GM12872 (cell line): ENCODE measurements at regions not wholly inside any gene's neighbourhood (a gene's known extent, or its start where the extent isn't known, plus 50 kb on each side); places are given as distances from the start of the nearest gene placed in this dataset.

Source experiments
- TF ChIP-seq, protein P1 (sequence below): IDR thresholded peaks from 3 replicates; pipeline ENCODE4 v1.5.1; 2011; ENCODE audit warnings: low read depth, mild to moderate bottlenecking, low read length, moderate library complexity; ENCODE audit not compliant: insufficient read depth

DNA sequence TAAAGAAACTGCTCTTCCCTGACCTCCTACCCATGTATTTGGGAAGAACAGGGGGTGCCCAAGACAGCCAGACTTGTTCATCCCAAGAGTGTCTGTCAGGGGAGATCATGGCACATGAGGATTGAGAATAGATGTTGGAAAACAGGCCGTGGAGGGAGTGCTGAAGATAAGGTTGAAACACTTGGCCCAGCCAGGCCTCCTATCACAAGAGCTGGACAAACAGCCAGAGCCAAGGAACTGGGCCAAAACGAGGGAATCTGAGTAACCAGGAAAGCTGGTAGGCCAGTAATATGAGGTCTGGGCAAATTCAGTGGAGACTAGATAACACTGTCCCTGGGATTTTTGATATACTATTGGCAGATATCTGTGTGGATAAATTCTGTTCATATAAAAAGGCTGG lies 161.7 kb downstream of the TMX1 start:
- TF ChIP-seq, protein P1, sequence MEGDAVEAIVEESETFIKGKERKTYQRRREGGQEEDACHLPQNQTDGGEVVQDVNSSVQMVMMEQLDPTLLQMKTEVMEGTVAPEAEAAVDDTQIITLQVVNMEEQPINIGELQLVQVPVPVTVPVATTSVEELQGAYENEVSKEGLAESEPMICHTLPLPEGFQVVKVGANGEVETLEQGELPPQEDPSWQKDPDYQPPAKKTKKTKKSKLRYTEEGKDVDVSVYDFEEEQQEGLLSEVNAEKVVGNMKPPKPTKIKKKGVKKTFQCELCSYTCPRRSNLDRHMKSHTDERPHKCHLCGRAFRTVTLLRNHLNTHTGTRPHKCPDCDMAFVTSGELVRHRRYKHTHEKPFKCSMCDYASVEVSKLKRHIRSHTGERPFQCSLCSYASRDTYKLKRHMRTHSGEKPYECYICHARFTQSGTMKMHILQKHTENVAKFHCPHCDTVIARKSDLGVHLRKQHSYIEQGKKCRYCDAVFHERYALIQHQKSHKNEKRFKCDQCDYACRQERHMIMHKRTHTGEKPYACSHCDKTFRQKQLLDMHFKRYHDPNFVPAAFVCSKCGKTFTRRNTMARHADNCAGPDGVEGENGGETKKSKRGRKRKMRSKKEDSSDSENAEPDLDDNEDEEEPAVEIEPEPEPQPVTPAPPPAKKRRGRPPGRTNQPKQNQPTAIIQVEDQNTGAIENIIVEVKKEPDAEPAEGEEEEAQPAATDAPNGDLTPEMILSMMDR, result no peak

DNA sequence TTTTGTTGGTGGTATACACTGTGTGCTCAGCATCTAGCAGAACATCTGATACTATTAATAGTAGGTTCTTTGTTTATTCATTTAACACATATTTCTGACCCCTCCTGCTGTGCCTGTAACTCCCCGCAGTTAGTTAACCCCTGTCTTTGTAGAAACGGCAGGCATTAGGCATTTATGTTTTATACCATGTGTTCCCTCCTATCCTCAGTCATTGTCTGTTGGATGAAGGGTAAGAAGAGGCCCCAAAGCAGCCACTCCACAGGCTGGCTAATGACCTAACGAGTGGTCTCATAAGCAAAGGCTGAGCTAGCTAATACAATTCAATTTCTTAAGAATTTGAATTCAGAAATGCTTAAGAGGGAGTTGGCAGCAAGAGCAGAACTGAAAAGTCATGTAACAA lies 170.8 kb downstream of the TMX1 start:
- TF ChIP-seq, protein P1, result no peak

DNA sequence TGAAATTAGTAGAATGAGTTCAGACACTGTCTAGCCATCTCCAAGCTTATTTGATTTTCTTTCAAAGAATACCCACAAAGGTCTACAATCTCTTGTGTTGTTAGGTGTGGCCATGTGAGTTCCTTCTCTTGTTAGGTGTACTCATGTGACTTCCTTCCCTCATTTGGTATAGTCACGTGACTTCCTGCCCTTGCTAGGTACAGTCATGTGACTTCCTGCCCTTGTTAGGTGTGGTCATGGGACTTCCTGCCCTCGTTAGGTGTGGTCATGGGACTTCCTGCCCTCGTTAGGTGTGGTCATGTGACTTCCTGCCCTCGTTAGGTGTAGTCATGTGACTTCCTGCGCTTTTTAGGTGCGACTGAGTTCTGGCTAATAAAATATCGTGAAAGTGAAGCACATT lies 179.6 kb downstream of the TMX1 start:
- TF ChIP-seq, protein P1, result no peak

DNA sequence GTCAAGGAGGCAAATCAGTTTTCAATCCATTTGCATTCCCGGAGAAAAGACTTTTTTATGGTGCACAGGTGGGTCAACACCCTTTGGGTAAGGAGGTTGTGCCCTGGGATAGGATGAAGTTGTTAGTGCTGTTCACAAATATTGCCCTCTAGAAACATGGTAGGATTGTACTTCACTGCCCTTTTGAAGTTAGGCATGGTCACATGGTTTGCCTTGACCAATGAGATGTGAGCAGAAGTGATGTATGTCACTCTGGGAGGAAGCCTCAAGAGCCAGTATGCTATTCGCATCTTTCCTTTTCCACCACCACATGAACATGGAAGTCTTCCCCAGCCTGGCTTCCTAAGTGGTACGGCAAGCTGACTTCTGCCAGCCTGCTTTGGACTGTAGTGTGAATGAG lies 182.7 kb downstream of the TMX1 start:
- TF ChIP-seq, protein P1, result no peak

DNA sequence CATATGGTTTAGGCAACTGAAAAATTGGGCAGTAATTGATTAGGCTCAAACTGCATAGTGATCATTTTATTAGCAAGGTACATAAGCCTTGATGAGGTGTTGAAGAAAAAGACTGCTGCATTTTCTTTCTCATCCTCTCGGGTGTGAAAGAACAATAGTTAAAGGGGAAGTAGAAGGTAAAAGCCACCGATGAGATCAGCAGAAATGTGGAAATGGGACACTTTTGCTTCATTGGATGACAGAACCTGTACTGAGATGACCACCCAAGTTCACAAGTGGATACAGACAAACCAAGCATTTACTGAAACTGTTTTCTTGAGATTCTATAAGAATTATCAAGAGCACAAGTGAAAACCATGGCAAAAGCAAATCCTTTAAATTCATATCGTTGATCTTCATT lies 184.0 kb downstream of the TMX1 start:
- TF ChIP-seq, protein P1, result no peak

DNA sequence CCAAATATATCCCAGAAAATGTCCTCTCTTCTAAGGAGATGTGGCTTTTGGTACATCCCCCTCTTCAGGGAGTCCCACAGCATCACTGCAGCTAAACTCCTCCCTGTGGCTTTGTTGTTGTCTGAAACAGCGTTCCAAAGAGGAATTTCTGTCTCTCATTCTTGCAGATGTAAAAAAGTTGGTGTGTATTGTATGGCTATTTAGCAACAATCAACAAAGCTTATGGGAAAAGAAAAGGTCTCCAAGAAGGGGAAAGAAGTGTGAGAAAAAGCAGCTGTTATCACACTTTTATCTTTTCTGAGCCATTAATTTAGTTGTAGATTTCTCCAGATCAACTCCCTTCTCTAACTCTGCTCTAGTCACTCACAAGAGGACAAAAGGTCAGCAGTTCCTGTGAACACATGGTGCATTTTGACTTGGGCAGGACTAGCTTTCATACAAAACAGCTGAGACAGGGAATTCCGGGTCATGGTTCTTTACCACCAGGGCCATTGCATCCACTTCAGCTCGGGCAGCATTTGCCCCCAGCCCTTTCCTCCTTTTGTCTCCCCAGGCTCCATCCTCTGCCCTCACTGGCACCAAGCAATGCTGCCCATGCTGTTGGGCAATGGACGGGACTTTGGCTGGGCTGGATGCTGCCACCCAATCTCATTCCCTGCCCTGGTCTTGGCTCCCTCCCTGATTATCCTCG lies 184.7 kb downstream of the TMX1 start:
- TF ChIP-seq, protein P1, result no peak

DNA sequence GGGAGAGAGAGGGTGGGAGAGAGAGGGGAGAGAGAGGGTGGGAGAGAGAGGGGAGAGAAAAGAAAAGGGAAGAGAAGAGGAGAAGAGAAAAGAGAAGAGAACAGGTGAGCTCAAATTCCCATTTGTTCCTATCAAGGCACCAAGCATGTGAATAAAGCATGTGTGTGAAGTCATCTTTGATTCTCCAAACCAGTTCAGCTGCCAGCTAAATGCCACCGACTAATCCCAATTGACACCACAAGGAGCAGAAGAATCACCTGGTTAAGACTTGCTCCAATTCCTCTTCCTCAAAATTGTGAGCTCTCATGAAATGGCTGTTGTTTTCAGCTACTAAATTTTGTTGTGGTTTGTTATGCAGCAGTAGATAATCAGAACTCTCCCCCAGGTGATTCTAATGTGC lies 188.9 kb downstream of the TMX1 start:
- TF ChIP-seq, protein P1, result no peak
